DOHH2 (cell line): ENCODE measurements at regions not wholly inside any gene's neighbourhood (a gene's known extent, or its start where the extent isn't known, plus 50 kb on each side); places are given as distances from the start of the nearest gene placed in this dataset.
"Not testable (repeated sequence)": the region's sequence is repeated elsewhere in the genome, so short reads cannot be mapped to it uniquely, and the experiment has no call there.

Experiments used
- H3F3A ChIP-seq: fragments of 200-600 bp; sonication (generic), shearing (Covaris generic); 2 replicates; pipeline ENCODE4 v1.6.0; 2016; ENCODE audit warnings: antibody characterized with exemption, mild to moderate bottlenecking; ENCODE audit not compliant: control insufficient read depth, insufficient read depth
- H3K27ac ChIP-seq: fragments of 200-600 bp; sonication (generic); 2 replicates; pipeline ENCODE4 v1.5.1; 2014; ENCODE audit warnings: low read depth, mild to moderate bottlenecking, low read length, moderate library complexity
- H3K27me3 ChIP-seq: fragments of 200-600 bp; sonication (generic); 2 replicates; pipeline ENCODE4 v1.6.1; 2014; ENCODE audit warnings: mild to moderate bottlenecking, low read length, mixed read lengths; ENCODE audit not compliant: control insufficient read depth
- H3K36me3 ChIP-seq: fragments of 200-600 bp; sonication (generic); 2 replicates; pipeline ENCODE4 v1.6.1; 2014; ENCODE audit warnings: mild to moderate bottlenecking, low read length, moderate library complexity, mixed read lengths; ENCODE audit not compliant: control insufficient read depth
- H3K4me1 ChIP-seq: fragments of 200-600 bp; sonication (generic); 2 replicates; pipeline ENCODE4 v1.6.1; 2014; ENCODE audit warnings: mild to moderate bottlenecking, low read length, mixed read lengths; ENCODE audit not compliant: control insufficient read depth
- H3K4me2 ChIP-seq: fragments of 200-600 bp; sonication (generic); 2 replicates; pipeline ENCODE4 v1.6.0; 2014; ENCODE audit warnings: mild to moderate bottlenecking, low read length, moderate library complexity
- H3K4me3 ChIP-seq: fragments of 200-600 bp; sonication (generic); 2 replicates; pipeline ENCODE4 v1.5.1; 2014; ENCODE audit warnings: mild to moderate bottlenecking, low read length, mixed read lengths
- H3K79me2 ChIP-seq: fragments of 200-600 bp; sonication (generic); 2 replicates; pipeline ENCODE4 v1.6.1; 2014; ENCODE audit warnings: mild to moderate bottlenecking, low read length, mixed read lengths; ENCODE audit not compliant: control insufficient read depth
- H3K9me2 ChIP-seq: fragments of 200-600 bp; sonication (generic); replicated peaks from 2 replicates; pipeline ENCODE4 v1.6.1; 2014; ENCODE audit warnings: mild to moderate bottlenecking, low read length, mixed read lengths; ENCODE audit not compliant: control insufficient read depth
- H3K9me3 ChIP-seq: fragments of 200-600 bp; sonication (generic); 2 replicates; pipeline ENCODE4 v1.6.1; 2014; ENCODE audit warnings: antibody characterized with exemption, low read length, mixed read lengths; ENCODE audit not compliant: control insufficient read depth, insufficient read depth
- H4K20me1 ChIP-seq: fragments of 200-600 bp; sonication (generic); 2 replicates; pipeline ENCODE4 v1.6.0; 2014; ENCODE audit warnings: low read depth, mild to moderate bottlenecking, antibody characterized with exemption, low read length, moderate library complexity; ENCODE audit not compliant: control insufficient read depth, insufficient read depth
- EZH2phosphoT487 ChIP-seq: fragments of 200-600 bp; sonication (generic); IDR thresholded peaks from 2 replicates; pipeline ENCODE4 v1.6.1; 2017; ENCODE audit warnings: borderline replicate concordance, mild to moderate bottlenecking, antibody characterized with exemption, low read length, moderate library complexity, mixed read lengths
- TF ChIP-seq, protein P1 (sequence below): fragments of 200-600 bp; sonication (generic); IDR thresholded peaks from one replicate; pipeline ENCODE4 v1.5.1; 2014; ENCODE audit warnings: antibody characterized with exemption, mild to moderate bottlenecking, low read depth, low read length; ENCODE audit not compliant: poor library complexity, severe bottlenecking

DNA sequence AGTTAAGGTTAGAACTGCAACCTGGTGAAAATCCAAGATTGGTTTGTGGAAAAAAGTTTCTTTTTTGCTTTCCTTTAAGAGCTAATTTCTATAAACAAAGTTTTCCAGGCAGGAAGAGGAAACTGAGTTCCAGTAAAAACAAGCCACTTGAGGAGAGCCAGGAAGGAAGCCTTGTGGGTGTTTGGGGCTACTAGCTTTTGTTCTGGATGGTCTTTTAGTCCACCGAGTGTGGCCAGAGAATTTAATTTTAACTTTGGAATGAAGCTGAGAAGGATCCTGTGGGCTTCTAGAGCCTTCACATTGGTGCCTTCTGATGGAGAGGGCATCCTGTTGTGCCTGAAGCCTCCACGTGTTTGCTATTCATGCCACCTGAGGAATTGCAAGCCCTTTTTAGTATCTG is 327.9 kb downstream of the C12orf75 start:
- TF ChIP-seq, protein P1, sequence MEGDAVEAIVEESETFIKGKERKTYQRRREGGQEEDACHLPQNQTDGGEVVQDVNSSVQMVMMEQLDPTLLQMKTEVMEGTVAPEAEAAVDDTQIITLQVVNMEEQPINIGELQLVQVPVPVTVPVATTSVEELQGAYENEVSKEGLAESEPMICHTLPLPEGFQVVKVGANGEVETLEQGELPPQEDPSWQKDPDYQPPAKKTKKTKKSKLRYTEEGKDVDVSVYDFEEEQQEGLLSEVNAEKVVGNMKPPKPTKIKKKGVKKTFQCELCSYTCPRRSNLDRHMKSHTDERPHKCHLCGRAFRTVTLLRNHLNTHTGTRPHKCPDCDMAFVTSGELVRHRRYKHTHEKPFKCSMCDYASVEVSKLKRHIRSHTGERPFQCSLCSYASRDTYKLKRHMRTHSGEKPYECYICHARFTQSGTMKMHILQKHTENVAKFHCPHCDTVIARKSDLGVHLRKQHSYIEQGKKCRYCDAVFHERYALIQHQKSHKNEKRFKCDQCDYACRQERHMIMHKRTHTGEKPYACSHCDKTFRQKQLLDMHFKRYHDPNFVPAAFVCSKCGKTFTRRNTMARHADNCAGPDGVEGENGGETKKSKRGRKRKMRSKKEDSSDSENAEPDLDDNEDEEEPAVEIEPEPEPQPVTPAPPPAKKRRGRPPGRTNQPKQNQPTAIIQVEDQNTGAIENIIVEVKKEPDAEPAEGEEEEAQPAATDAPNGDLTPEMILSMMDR, result no peak
- no peak for TF ChIP-seq EZH2phosphoT487
- no peak overlapping the region for H3K27ac ChIP-seq
- no peaks in the 10 kb centered on the region for H3K36me3 ChIP-seq
- H3F3A ChIP-seq, result no peaks in the 10 kb centered on the region
- H3K9me2 ChIP-seq, result no peaks in the 10 kb centered on the region
- H3K4me1 ChIP-seq, result no peaks in the 10 kb centered on the region
- no peaks in the 10 kb centered on the region for H3K27me3 ChIP-seq
- no peaks in the 10 kb centered on the region for H3K79me2 ChIP-seq
- H3K4me2 ChIP-seq, result no peak overlapping the region
- no peaks in the 10 kb centered on the region for H3K9me3 ChIP-seq
- H4K20me1 ChIP-seq, result no peaks in the 10 kb centered on the region
- no peak overlapping the region for H3K4me3 ChIP-seq

DNA sequence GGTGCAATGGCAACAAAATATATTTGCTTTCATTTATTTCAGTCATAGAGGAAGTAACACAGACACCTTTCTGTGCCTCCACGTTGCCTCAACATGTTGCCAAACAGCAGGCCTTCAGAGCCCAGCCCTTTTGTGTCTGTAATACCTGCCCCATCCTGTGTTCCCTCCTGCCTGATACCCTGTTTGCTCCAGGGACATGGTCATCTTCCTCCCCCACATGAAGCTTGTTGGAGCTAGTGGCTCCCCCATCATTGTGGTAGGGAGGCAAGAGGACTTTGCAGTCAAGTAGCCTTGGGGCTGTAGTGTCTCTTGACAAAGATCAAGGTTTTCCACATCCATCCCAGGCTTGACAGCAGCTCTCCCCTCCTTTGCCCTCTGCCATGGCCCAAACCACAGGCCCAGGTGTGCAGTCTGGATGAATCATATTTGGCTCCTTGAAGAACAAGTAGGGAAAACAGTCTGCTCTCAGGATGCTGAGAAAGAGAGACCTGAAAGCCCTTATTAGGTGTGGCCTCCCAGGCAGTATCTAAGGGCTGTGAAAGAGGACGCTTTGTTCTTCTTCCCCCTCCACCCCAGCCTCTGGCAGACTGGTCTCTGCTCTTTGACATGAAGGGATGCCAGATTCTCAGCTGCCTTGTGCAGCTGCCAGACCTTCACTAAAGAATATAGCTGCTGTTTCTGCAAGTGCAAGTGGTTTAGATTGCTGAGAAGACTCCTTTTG is 329.0 kb downstream of the C12orf75 start:
- Histone ChIP-seq H3K4me3 (no peak overlapping the region), H3F3A (no peaks in the 10 kb centered on the region), H4K20me1 (no peaks in the 10 kb centered on the region), H3K79me2 (no peaks in the 10 kb centered on the region), H3K27ac (no peak overlapping the region), H3K9me2 (no peaks in the 10 kb centered on the region), H3K9me3 (no peaks in the 10 kb centered on the region), H3K4me1 (no peaks in the 10 kb centered on the region), H3K36me3 (no peaks in the 10 kb centered on the region), H3K27me3 (no peaks in the 10 kb centered on the region), H3K4me2 (no peak overlapping the region)
- TF ChIP-seq EZH2phosphoT487, result no peak
- TF ChIP-seq, protein P1, result no peak

DNA sequence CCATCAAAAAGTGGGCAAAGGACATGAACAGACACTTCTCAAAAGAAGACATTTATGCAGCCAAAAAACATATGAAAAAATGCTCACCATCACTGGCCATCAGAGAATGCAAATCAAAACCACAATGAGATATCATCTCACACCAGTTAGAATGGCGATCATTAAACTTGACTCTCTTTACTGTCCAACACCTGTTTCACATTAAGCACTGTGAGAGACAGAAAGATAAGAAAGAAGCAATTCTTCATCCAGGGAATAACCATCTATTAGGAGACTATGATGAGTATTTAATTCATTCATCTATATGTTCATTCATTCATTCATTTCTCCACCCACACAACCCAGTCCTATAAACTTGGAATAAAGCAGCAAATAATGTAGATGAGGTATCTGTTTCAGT is 334.3 kb downstream of the C12orf75 start:
- H3K9me3 ChIP-seq, H3K4me2 ChIP-seq, H3K27ac ChIP-seq, H3F3A ChIP-seq, H3K4me3 ChIP-seq, H4K20me1 ChIP-seq, H3K79me2 ChIP-seq, H3K4me1 ChIP-seq, H3K27me3 ChIP-seq, H3K36me3 ChIP-seq, H3K9me2 ChIP-seq: not testable (repeated sequence)

DNA sequence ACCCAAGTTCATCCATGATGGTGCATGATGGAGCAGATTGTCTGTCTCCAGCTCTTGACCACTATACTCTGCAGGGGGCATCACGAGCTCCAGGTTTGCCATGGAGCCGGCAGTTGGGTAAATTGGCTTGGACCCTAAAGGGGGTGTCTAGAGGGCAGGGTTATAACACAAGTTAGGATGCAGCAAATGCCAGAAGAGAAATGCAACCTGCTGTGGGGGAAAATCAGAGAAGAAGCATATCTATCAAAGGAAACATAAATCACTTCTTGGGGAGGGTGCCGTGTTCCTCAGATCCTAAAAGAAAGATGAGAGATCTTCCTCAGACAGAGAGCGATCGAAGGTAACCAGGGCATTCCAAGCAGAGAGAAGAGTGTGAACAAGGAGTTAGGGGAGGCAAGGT is 334.9 kb downstream of the C12orf75 start:
- Histone ChIP-seq H3K27ac (no peak overlapping the region), H3K79me2 (no peaks in the 10 kb centered on the region), H4K20me1 (no peaks in the 10 kb centered on the region)

More for the DNA sequence above, 334.9 kb downstream of the C12orf75 start:
- no peaks in the 10 kb centered on the region; the same call in 1 of the 2 replicates for H3K9me3 ChIP-seq
- TF ChIP-seq, protein P1, result no peak
- TF ChIP-seq EZH2phosphoT487, result no peak
- H3K4me3 ChIP-seq, result no peak overlapping the region
- H3F3A ChIP-seq, result no peaks in the 10 kb centered on the region
- H3K4me1 ChIP-seq, result no peaks in the 10 kb centered on the region
- H3K9me2 ChIP-seq, result no peaks in the 10 kb centered on the region
- H3K36me3 ChIP-seq, result no peaks in the 10 kb centered on the region
- no peak overlapping the region for H3K4me2 ChIP-seq
- no peaks in the 10 kb centered on the region for H3K27me3 ChIP-seq
